ENCODE measurements at regions not wholly inside any gene's neighbourhood (a gene's known extent, or its start where the extent isn't known, plus 50 kb on each side); places are given as distances from the start of the nearest gene placed in this dataset.

GRCh38 chr5:98585661-98586310 lies 187.7 kb upstream of the RGMB start:
- DNase-seq, result no peak

- DNase-seq, result no peak
Measured at GRCh38 chr5:98586581-98586980, 186.9 kb upstream of the RGMB start.

DNA sequence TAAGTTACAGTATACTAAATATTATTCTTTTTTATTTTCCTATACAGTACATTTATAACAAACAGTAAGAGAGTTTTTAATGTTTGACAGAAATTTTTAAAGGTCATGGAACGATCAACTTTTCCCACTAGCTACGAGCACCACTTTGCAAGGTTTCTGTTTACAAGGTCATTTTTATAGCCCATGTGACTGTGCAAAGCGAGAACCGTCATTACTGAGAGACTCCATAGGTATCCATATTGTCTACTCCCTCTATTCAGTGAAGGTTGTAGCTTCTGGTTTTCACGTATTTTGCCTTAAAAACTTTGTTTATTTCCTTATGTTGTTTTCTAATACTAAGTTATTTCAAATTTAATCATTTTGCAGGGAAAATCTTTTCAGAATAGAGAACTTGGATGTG lies 186.3 kb upstream of the RGMB start:
- DNase-seq, result no peak

GRCh38 chr5:98588215-98588614 lies 185.2 kb upstream of the RGMB start:
- no peak for DNase-seq

- no peak for DNase-seq
Measured at GRCh38 chr5:98593418-98593817, 180.0 kb upstream of the RGMB start.

- DNase-seq, result no peak
Measured at GRCh38 chr5:98594098-98594497, 179.4 kb upstream of the RGMB start.

GRCh38 chr5:98599016-98599415 lies 174.4 kb upstream of the RGMB start:
- DNase-seq, result no peak

DNA sequence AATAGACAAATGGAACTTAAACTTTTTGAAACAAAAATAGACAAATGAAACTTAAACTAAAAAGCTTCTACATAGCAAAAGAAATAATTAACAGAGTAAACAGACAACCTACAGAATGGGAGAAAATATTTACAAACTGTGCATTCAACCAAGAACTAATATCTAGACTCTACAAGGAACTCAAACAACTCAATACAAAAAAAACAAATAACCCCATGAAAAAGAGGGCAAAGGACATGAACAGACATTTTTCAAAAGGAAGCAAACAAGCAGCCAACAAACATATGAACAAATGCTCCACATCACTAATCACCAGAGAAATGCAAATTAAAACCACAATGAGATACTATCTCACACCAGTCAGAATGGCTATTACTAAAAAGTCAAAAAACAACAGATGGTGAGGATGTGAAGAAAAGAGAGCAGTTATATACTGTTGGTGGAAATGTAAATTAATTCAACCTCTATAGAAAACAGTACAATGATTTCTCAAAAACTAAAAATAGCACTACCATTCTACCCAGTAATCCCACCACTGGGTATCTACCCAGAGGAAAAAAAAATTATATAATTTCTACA lies 170.8 kb upstream of the RGMB start:
- DNase-seq, result no peak

GRCh38 chr5:98603456-98603855 lies 170.0 kb upstream of the RGMB start:
- no peak for DNase-seq

DNA sequence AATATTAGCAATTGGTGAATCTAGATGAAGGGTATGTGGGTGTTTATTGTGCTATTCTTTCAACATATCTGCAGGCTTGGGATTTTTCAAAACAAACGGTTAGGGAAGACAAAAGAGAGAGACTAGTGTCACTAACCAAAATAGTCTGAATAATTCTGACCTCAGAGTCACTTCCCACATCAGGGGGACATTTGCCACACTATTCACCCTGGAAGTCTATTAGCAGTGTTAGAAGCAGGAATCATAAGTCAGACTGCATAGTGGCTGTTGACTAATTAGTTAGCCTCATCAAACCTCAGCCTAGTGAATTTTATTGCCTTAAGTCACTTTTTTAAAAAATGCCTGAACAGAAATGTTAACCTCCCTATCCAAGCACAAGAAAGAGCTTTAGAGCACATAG lies 169.2 kb upstream of the RGMB start:
- no peak for DNase-seq

GRCh38 chr5:98604721-98605425 lies 168.6 kb upstream of the RGMB start:
- no peak for DNase-seq

DNA sequence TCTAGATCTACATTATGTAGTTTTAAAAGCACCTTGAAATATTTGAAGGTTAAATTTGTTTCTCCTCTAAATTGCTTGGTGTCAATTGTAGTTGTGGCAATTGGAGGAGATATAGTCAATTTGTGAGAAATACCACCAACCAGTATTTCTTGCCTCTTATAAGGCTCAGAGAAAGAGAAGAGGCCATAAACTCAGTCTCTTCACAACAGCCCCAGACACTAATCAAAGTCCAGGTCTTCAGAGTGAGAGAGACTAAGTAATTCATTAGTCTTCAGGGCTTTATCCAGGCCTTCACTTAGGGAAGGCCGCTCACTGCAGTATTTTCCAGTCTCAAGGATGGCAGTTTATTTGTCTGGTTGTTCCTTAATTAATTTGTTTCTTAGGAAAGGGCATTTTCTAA lies 168.0 kb upstream of the RGMB start:
- no peak for DNase-seq

GRCh38 chr5:98606961-98607360 lies 166.5 kb upstream of the RGMB start:
- DNase-seq, result no peak

DNA sequence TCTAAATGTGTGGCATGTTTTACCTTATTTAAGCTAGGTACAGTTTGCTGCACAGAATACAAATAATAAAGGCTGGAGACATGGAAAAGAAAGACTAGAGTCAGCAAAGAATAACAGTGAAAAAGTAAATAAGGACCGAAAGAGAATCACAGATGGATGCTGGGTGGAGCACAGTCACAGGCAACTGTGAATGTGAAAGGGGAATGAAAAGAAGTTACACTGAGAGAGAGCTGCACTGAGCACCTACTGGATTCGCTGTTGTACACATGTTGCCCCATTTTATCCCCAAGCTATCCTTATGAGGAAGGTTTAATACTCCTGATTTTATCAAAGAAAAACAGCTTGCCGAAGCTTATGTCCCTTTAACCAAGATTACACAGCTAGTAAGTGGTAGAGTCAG lies 165.4 kb upstream of the RGMB start:
- DNase-seq, result no peak

- DNase-seq, result no peak
Measured at GRCh38 chr5:98614341-98614740, 159.1 kb upstream of the RGMB start.

DNA sequence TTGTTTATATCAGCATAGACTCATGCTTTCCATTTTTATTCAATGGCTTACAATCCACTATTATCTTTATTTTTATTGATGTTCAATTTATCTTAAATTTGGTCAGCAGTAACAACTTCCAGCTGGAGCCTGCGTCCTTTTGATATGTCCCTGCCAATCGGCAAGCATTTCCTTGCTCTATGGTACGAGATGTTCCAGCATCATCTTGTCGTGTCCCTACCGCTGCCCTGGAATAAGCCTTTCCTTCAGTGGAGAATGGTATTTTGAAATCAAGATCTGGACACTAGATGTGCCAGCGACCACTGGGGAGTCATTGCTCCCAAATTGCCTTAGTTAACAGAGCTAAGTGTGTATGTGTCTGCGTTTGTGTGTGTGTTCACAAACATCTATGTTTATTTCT lies 151.6 kb upstream of the RGMB start:
- no peak for DNase-seq

GRCh38 chr5:98624145-98624880 lies 149.2 kb upstream of the RGMB start:
- no peak for DNase-seq

DNA sequence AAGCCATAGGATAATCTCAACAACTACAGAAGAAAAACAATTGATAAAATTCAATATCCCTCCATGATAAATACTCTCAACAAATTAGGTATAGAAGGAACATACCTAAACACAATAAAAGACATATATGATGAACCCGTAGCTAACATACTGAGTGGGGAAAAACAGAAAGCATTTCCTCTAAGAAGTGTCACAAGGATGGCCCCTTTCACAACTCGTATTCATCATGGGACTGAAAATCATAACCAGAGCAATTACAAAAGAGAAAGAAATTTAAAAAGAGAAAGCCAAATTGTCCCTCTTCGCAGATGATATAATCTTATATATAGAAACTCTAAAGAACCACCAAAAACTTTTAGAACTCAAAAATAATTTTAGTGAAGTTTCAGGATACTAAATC lies 146.3 kb upstream of the RGMB start:
- DNase-seq, result no peak

DNA sequence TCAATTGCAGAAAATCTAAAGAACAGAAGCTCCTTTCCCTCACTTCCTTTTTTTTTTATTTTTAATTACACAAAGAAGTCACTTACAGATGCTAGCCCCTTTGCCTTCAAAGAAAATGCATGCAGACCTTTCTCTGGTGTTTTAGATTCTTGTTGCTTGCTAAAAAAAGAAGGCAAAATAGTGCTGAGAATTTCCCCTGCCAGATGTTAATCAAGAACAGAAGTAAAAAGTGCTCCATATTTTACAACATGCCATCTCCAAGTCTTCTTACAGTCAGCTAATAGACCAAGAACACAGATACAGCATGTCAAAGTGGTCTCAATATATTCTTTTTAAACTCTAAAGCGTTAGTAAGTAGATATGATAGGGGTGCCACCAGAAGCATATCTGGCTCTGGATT lies 142.8 kb upstream of the RGMB start:
- DNase-seq, result no peak

DNA sequence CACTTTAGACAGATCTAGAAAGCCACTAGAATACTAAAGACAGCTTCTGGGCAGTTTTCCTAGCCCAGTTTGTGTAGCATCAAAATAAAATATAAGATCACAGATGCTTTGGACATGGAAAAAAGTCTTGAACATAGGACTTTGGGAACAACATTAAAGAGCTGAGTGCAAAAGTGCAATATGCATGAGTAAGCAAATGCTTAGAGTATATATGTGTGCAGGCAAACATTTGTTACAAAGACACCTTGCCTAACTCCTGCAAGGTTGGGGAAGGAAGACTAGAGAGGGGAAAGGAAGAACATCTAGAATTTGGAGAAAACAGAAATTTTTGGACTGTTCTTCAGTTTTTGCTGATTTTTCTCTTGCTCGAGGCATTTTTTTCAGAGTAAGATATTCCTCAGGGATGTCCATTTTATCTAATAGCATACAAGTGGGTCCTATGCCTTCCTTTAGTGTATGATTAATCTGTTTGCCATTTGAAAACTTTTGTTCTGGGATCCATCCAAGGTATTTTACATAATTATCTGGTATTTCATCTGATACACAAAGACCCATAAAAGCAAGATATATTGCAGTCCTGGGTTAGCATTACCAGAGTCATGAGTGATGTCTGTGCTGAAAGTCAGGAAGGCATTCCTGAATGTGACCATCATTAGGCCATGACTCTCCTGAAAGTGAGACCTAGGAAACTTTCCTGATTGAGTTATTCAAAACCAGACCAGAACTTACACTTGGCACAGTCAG lies 142.0 kb upstream of the RGMB start:
- no peak for DNase-seq

GRCh38 chr5:98635656-98636055 lies 137.8 kb upstream of the RGMB start:
- no peak for DNase-seq

DNA sequence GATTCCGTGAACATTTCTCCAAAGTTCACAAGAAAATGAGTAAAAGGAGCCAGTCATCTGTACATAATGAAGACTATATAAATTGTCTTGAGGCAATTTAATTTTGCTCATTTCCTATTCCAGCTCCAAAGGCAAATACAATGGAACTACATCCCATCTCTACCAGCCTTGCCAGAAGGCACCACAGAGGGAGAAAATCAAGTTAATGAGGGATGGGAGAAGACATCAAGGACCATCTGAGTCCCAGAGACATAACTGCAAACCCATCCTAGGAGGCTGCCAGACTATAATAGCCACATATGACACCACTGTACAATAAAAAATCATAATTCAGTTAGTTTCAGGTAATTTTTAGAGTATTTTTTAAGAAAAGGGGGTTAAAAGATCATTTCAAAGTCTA lies 136.3 kb upstream of the RGMB start:
- no peak for DNase-seq
